Hepatocyte (in vitro differentiated cells): ENCODE measurements at regions not wholly inside any gene's neighbourhood (a gene's known extent, or its start where the extent isn't known, plus 50 kb on each side); places are given as distances from the start of the nearest gene placed in this dataset.
"Not testable (repeated sequence)": the region's sequence is repeated elsewhere in the genome, so short reads cannot be mapped to it uniquely, and the experiment has no call there.

Experiments
- DNase-seq: peaks from one replicate; pipeline ENCODE4 v3.0.0-alpha.2; 2016; ENCODE audit warnings: low spot score
- H2AFZ ChIP-seq: fragments of 200-600 bp; sonication (generic); 2 replicates; pipeline ENCODE4 v1.6.0; 2016; ENCODE audit warnings: antibody characterized with exemption, mild to moderate bottlenecking
- H3K27ac ChIP-seq: fragments of 200-600 bp; sonication (generic); 2 replicates; pipeline ENCODE4 v1.5.1; 2016; ENCODE audit warnings: mild to moderate bottlenecking
- H3K27me3 ChIP-seq: fragments of 200-600 bp; sonication (generic); 2 replicates; pipeline ENCODE4 v1.6.1; 2016
- H3K36me3 ChIP-seq: fragments of 200-600 bp; sonication (generic); replicated peaks from 2 replicates; pipeline ENCODE4 v1.5.1; 2016; ENCODE audit warnings: low read depth; ENCODE audit not compliant: insufficient read depth
- H3K4me1 ChIP-seq: fragments of 200-600 bp; sonication (generic); 2 replicates; pipeline ENCODE4 v1.5.1; 2016; ENCODE audit warnings: mild to moderate bottlenecking, moderate library complexity; ENCODE audit not compliant: insufficient read depth
- H3K4me2 ChIP-seq: fragments of 200-600 bp; sonication (generic); 2 replicates; pipeline ENCODE4 v1.6.0; 2016
- H3K4me3 ChIP-seq: fragments of 200-600 bp; sonication (generic); 2 replicates; pipeline ENCODE4 v1.5.1; 2016; ENCODE audit warnings: mild to moderate bottlenecking
- H3K79me2 ChIP-seq: fragments of 200-600 bp; sonication (generic); 2 replicates; pipeline ENCODE4 v1.6.0; 2017; ENCODE audit warnings: mild to moderate bottlenecking
- H3K9me2 ChIP-seq: fragments of 200-600 bp; sonication (generic); replicated peaks from 2 replicates; pipeline ENCODE4 v1.6.0; 2017; ENCODE audit warnings: mild to moderate bottlenecking; ENCODE audit not compliant: insufficient read depth
- H3K9me3 ChIP-seq: fragments of 200-600 bp; sonication (generic); 2 replicates; pipeline ENCODE4 v1.5.1; 2016; ENCODE audit warnings: low read depth, mild to moderate bottlenecking
- H4K20me1 ChIP-seq: fragments of 200-600 bp; sonication (generic); 2 replicates; pipeline ENCODE4 v1.6.0; 2016; ENCODE audit warnings: mild to moderate bottlenecking; ENCODE audit not compliant: insufficient read depth, poor library complexity, severe bottlenecking
- EZH2 ChIP-seq: fragments of 200-600 bp; sonication (generic); IDR thresholded peaks from 2 replicates; pipeline ENCODE4 v1.6.1; 2016; ENCODE audit warnings: antibody characterized with exemption, mild to moderate bottlenecking, borderline replicate concordance
- EZH2phosphoT487 ChIP-seq: fragments of 200-600 bp; sonication (generic); IDR thresholded peaks from one replicate; pipeline ENCODE4 v1.6.1; 2018; ENCODE audit warnings: antibody characterized with exemption, mild to moderate bottlenecking, low read depth, moderate library complexity; ENCODE audit not compliant: unreplicated experiment, severe bottlenecking
- WGBS: methylation state at CpG from one replicate; pipeline ENCODE4 v1.1.6; 2016; ENCODE audit warnings: low lambda C conversion rate; ENCODE audit errors: missing lambda C conversion rate; 5-methylcytosine and 5-hydroxymethylcytosine counted together
- TF ChIP-seq, protein P1 (sequence below): fragments of 200-600 bp; sonication (generic); IDR thresholded peaks from 2 replicates; pipeline ENCODE4 v1.5.1; 2016; ENCODE audit warnings: antibody characterized with exemption, mild to moderate bottlenecking; ENCODE audit not compliant: poor library complexity

- Histone ChIP-seq H2AFZ (no peak overlapping the region), H3K9me2 (no peaks in the 10 kb centered on the region), H3K27me3 (no peaks in the 10 kb centered on the region), H3K9me3 (no peaks in the 10 kb centered on the region), H3K4me2 (no peak overlapping the region), H3K36me3 (no peaks in the 10 kb centered on the region), H3K27ac (peak overlapping the region; percentile 29), H4K20me1 (no peaks in the 10 kb centered on the region), H3K79me2 (no peaks in the 10 kb centered on the region), H3K4me1 (peaks cover 15% of the 10 kb centered on the region), H3K4me3 (no peak overlapping the region)
- peak; percentile 24 for DNase-seq
- 51% methylated on average over 4 of the region's 4 CpGs for WGBS
- TF ChIP-seq EZH2 (no peak), EZH2phosphoT487 (no peak)
- TF ChIP-seq, protein P1, sequence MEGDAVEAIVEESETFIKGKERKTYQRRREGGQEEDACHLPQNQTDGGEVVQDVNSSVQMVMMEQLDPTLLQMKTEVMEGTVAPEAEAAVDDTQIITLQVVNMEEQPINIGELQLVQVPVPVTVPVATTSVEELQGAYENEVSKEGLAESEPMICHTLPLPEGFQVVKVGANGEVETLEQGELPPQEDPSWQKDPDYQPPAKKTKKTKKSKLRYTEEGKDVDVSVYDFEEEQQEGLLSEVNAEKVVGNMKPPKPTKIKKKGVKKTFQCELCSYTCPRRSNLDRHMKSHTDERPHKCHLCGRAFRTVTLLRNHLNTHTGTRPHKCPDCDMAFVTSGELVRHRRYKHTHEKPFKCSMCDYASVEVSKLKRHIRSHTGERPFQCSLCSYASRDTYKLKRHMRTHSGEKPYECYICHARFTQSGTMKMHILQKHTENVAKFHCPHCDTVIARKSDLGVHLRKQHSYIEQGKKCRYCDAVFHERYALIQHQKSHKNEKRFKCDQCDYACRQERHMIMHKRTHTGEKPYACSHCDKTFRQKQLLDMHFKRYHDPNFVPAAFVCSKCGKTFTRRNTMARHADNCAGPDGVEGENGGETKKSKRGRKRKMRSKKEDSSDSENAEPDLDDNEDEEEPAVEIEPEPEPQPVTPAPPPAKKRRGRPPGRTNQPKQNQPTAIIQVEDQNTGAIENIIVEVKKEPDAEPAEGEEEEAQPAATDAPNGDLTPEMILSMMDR, result no peak
These were observed 92.1 kb downstream of the CCDC71L start for GRCh38 chr7:106568680-106569499.

GRCh38 chr7:106568002-106568679, 92.8 kb downstream of the CCDC71L start:
- TF ChIP-seq, protein P1, result no peak
- TF ChIP-seq EZH2, result no peak
- TF ChIP-seq EZH2phosphoT487, result no peak
- H3K36me3 ChIP-seq, result no peaks in the 10 kb centered on the region
- peaks cover 15% of the 10 kb centered on the region for H3K4me1 ChIP-seq
- no peaks in the 10 kb centered on the region for H3K9me3 ChIP-seq
- WGBS, result 53% methylated on average over 2 of the region's 2 CpGs
- no peaks in the 10 kb centered on the region for H4K20me1 ChIP-seq
- no peak overlapping the region for H3K4me3 ChIP-seq
- H3K27ac ChIP-seq, result peak overlapping the region; percentile 29
- H3K79me2 ChIP-seq, result no peaks in the 10 kb centered on the region
- H3K4me2 ChIP-seq, result no peak overlapping the region
- no peak overlapping the region for H2AFZ ChIP-seq
- no peaks in the 10 kb centered on the region for H3K27me3 ChIP-seq
- no peaks in the 10 kb centered on the region for H3K9me2 ChIP-seq
- no peak for DNase-seq

- H3K27ac ChIP-seq, result peak overlapping the region; percentile 29
- not testable (repeated sequence) for H4K20me1 ChIP-seq
These were observed 93.6 kb downstream of the CCDC71L start for GRCh38 chr7:106567204-106568001.

More at GRCh38 chr7:106567204-106568001, 93.6 kb downstream of the CCDC71L start:
- 75% methylated on average over 15 of the region's 15 CpGs for WGBS
- H3K4me1 ChIP-seq, result peaks cover 15% of the 10 kb centered on the region
- not testable (repeated sequence) for H3K36me3 ChIP-seq, H3K79me2 ChIP-seq, H3K4me2 ChIP-seq, H3K9me2 ChIP-seq, H3K9me3 ChIP-seq, H3K27me3 ChIP-seq, DNase-seq, H2AFZ ChIP-seq, H3K4me3 ChIP-seq
